DOHH2 (cell line): ENCODE measurements at regions not wholly inside any gene's neighbourhood (a gene's known extent, or its start where the extent isn't known, plus 50 kb on each side); places are given as distances from the start of the nearest gene placed in this dataset.

ENCODE experiments used
- H3F3A ChIP-seq: fragments of 200-600 bp; sonication (generic), shearing (Covaris generic); 2 replicates; pipeline ENCODE4 v1.6.0; 2016; ENCODE audit warnings: antibody characterized with exemption, mild to moderate bottlenecking; ENCODE audit not compliant: control insufficient read depth, insufficient read depth
- H3K27ac ChIP-seq: fragments of 200-600 bp; sonication (generic); 2 replicates; pipeline ENCODE4 v1.5.1; 2014; ENCODE audit warnings: low read depth, mild to moderate bottlenecking, low read length, moderate library complexity
- H3K27me3 ChIP-seq: fragments of 200-600 bp; sonication (generic); 2 replicates; pipeline ENCODE4 v1.6.1; 2014; ENCODE audit warnings: mild to moderate bottlenecking, low read length, mixed read lengths; ENCODE audit not compliant: control insufficient read depth
- H3K36me3 ChIP-seq: fragments of 200-600 bp; sonication (generic); 2 replicates; pipeline ENCODE4 v1.6.1; 2014; ENCODE audit warnings: mild to moderate bottlenecking, low read length, moderate library complexity, mixed read lengths; ENCODE audit not compliant: control insufficient read depth
- H3K4me1 ChIP-seq: fragments of 200-600 bp; sonication (generic); 2 replicates; pipeline ENCODE4 v1.6.1; 2014; ENCODE audit warnings: mild to moderate bottlenecking, low read length, mixed read lengths; ENCODE audit not compliant: control insufficient read depth
- H3K4me2 ChIP-seq: fragments of 200-600 bp; sonication (generic); 2 replicates; pipeline ENCODE4 v1.6.0; 2014; ENCODE audit warnings: mild to moderate bottlenecking, low read length, moderate library complexity
- H3K4me3 ChIP-seq: fragments of 200-600 bp; sonication (generic); 2 replicates; pipeline ENCODE4 v1.5.1; 2014; ENCODE audit warnings: mild to moderate bottlenecking, low read length, mixed read lengths
- H3K79me2 ChIP-seq: fragments of 200-600 bp; sonication (generic); 2 replicates; pipeline ENCODE4 v1.6.1; 2014; ENCODE audit warnings: mild to moderate bottlenecking, low read length, mixed read lengths; ENCODE audit not compliant: control insufficient read depth
- H3K9me2 ChIP-seq: fragments of 200-600 bp; sonication (generic); replicated peaks from 2 replicates; pipeline ENCODE4 v1.6.1; 2014; ENCODE audit warnings: mild to moderate bottlenecking, low read length, mixed read lengths; ENCODE audit not compliant: control insufficient read depth
- H3K9me3 ChIP-seq: fragments of 200-600 bp; sonication (generic); 2 replicates; pipeline ENCODE4 v1.6.1; 2014; ENCODE audit warnings: antibody characterized with exemption, low read length, mixed read lengths; ENCODE audit not compliant: control insufficient read depth, insufficient read depth
- H4K20me1 ChIP-seq: fragments of 200-600 bp; sonication (generic); 2 replicates; pipeline ENCODE4 v1.6.0; 2014; ENCODE audit warnings: low read depth, mild to moderate bottlenecking, antibody characterized with exemption, low read length, moderate library complexity; ENCODE audit not compliant: control insufficient read depth, insufficient read depth
- CTCF ChIP-seq: fragments of 200-600 bp; sonication (generic); IDR thresholded peaks from one replicate; pipeline ENCODE4 v1.5.1; 2014; ENCODE audit warnings: antibody characterized with exemption, mild to moderate bottlenecking, low read depth, low read length; ENCODE audit not compliant: poor library complexity, severe bottlenecking
- EZH2phosphoT487 ChIP-seq: fragments of 200-600 bp; sonication (generic); IDR thresholded peaks from 2 replicates; pipeline ENCODE4 v1.6.1; 2017; ENCODE audit warnings: borderline replicate concordance, mild to moderate bottlenecking, antibody characterized with exemption, low read length, moderate library complexity, mixed read lengths

- H3K4me1 ChIP-seq, result no peaks in the 10 kb centered on the region
- no peak overlapping the region for H3K4me3 ChIP-seq
- no peak for TF ChIP-seq CTCF
- TF ChIP-seq EZH2phosphoT487, result no peak
- no peaks in the 10 kb centered on the region for H3K9me2 ChIP-seq
- no peaks in the 10 kb centered on the region for H3K36me3 ChIP-seq
- no peaks in the 10 kb centered on the region for H4K20me1 ChIP-seq
- H3F3A ChIP-seq, result 0 out of 2 replicates have a peak, but pooled peaks cover 2% of the 10 kb centered on the region
- no peak overlapping the region for H3K4me2 ChIP-seq
- H3K9me3 ChIP-seq, result no peaks in the 10 kb centered on the region
- no peak overlapping the region for H3K27ac ChIP-seq
- peaks cover 10% of the 10 kb centered on the region for H3K27me3 ChIP-seq
- no peaks in the 10 kb centered on the region for H3K79me2 ChIP-seq
These were observed 72.0 kb upstream of the ANK3 start for GRCh38 chr10:60461688-60462087.

- no peaks in the 10 kb centered on the region for H3K36me3 ChIP-seq
- H3K79me2 ChIP-seq, result no peaks in the 10 kb centered on the region
- no peak overlapping the region for H3K4me2 ChIP-seq
- no peaks in the 10 kb centered on the region for H3F3A ChIP-seq
- no peak overlapping the region for H3K27ac ChIP-seq
- no peaks in the 10 kb centered on the region for H3K9me3 ChIP-seq
- no peaks in the 10 kb centered on the region for H3K4me1 ChIP-seq
- no peak for TF ChIP-seq CTCF
- TF ChIP-seq EZH2phosphoT487, result no peak
- peaks cover 10% of the 10 kb centered on the region for H3K27me3 ChIP-seq
- no peaks in the 10 kb centered on the region for H3K9me2 ChIP-seq
- H4K20me1 ChIP-seq, result no peaks in the 10 kb centered on the region
- H3K4me3 ChIP-seq, result no peak overlapping the region
These were observed 70.2 kb upstream of the ANK3 start for GRCh38 chr10:60459701-60460457.

GRCh38 chr10:60456053-60456452 is 66.4 kb upstream of the ANK3 start:
- no peaks in the 10 kb centered on the region for H3K9me2 ChIP-seq
- no peak for TF ChIP-seq CTCF
- no peak for TF ChIP-seq EZH2phosphoT487
- H3K36me3 ChIP-seq, result no peaks in the 10 kb centered on the region
- no peaks in the 10 kb centered on the region for H3K9me3 ChIP-seq
- no peak overlapping the region for H3K4me2 ChIP-seq
- no peak overlapping the region for H3K4me3 ChIP-seq
- H4K20me1 ChIP-seq, result no peaks in the 10 kb centered on the region
- H3K27me3 ChIP-seq, result peaks cover 10% of the 10 kb centered on the region
- H3K27ac ChIP-seq, result no peak overlapping the region
- H3K4me1 ChIP-seq, result peaks cover 4% of the 10 kb centered on the region; the same call in 1 of the 2 replicates
- H3K79me2 ChIP-seq, result no peaks in the 10 kb centered on the region
- H3F3A ChIP-seq, result no peaks in the 10 kb centered on the region
